CD8-positive, alpha-beta memory T cell (primary cell): ENCODE measurements at regions not wholly inside any gene's neighbourhood (a gene's known extent, or its start where the extent isn't known, plus 50 kb on each side); places are given as distances from the start of the nearest gene placed in this dataset.
"Not testable (repeated sequence)": the region's sequence is repeated elsewhere in the genome, so short reads cannot be mapped to it uniquely, and the experiment has no call there.

ENCODE experiments used
- CTCF ChIA-PET: fragments of 350-600 bp; sonication (Branson Sonifier 250); formaldehyde crosslinking; loops from one replicate; lab custom pipeline; 2021; ENCODE audit warnings: antibody characterized with exemption; lab: Charles Lee
- POLR2A ChIA-PET: fragments of 350-600 bp; sonication (Branson Sonifier 250); formaldehyde crosslinking; loops from one replicate; lab custom pipeline; 2021; ENCODE audit warnings: antibody characterized with exemption; lab: Charles Lee
- DNase-seq, 5 donors: peaks; one replicate each; pipeline versions ENCODE4 v3.0.0 to v3.0.0-alpha.2; 2020 to 2022; ENCODE audit warnings: mixed read lengths in 1 of 5
- H3K27ac ChIP-seq: one replicate; pipeline ENCODE4 v1.7.0; 2013; ENCODE audit warnings: low read depth, mild to moderate bottlenecking, low read length, moderate library complexity
- H3K27me3 ChIP-seq: 2 replicates; pipeline ENCODE4 v1.7.0; 2013; ENCODE audit warnings: low read length, mild to moderate bottlenecking; ENCODE audit not compliant: insufficient read depth, poor library complexity, severe bottlenecking
- H3K36me3 ChIP-seq: 2 replicates; pipeline ENCODE4 v1.7.0; 2013; ENCODE audit warnings: mild to moderate bottlenecking, low read length, moderate library complexity; ENCODE audit not compliant: insufficient read depth
- H3K4me1 ChIP-seq: 2 replicates; pipeline ENCODE4 v1.7.0; 2013; ENCODE audit warnings: mild to moderate bottlenecking, low read length, moderate library complexity; ENCODE audit not compliant: insufficient read depth
- H3K4me3 ChIP-seq: 2 replicates; pipeline ENCODE4 v1.7.0; 2013; ENCODE audit warnings: mild to moderate bottlenecking, low read length
- H3K9me3 ChIP-seq: 2 replicates; pipeline ENCODE4 v1.7.0; 2013; ENCODE audit warnings: mild to moderate bottlenecking, low read length
- H3K27ac Mint-ChIP-seq, 8 donors: one replicate each; pipeline ENCODE4 v1.8.0; 2020 to 2021; ENCODE audit warnings: mixed read lengths in 8 of 8, mild to moderate bottlenecking in 6 of 8, inconsistent platforms in 3 of 8, moderate library complexity in 3 of 8
- H3K27me3 Mint-ChIP-seq, 2 donors: one replicate each; pipeline ENCODE4 v1.8.0; 2020 to 2021; ENCODE audit warnings: mixed read lengths in 2 of 2, mild to moderate bottlenecking in 1 of 2, moderate library complexity in 1 of 2
- H3K36me3 Mint-ChIP-seq, 3 donors: one replicate each; pipeline ENCODE4 v1.8.0; 2020 to 2021; ENCODE audit warnings: mixed read lengths in 3 of 3, inconsistent platforms in 1 of 3, mild to moderate bottlenecking in 1 of 3
- H3K4me1 Mint-ChIP-seq, 3 donors: one replicate each; pipeline ENCODE4 v1.8.0; 2020 to 2021; ENCODE audit warnings: mixed read lengths in 3 of 3, inconsistent platforms in 1 of 3, mild to moderate bottlenecking in 1 of 3
- H3K4me3 Mint-ChIP-seq, 7 donors: one replicate each; pipeline ENCODE4 v1.8.0; 2020 to 2021; ENCODE audit warnings: mixed read lengths in 7 of 7, mild to moderate bottlenecking in 6 of 7, moderate library complexity in 4 of 7, inconsistent platforms in 2 of 7
- H3K9me3 Mint-ChIP-seq, 5 donors: one replicate each; pipeline ENCODE4 v1.8.0; 2020 to 2022; ENCODE audit warnings: mixed read lengths in 5 of 5, mild to moderate bottlenecking in 3 of 5, moderate library complexity in 2 of 5, inconsistent platforms in 1 of 5

GRCh38 chrX:35432056-35432455, 366.1 kb upstream of the MAGEB16 start:
- no peak for DNase-seq
- Histone ChIP-seq H3K4me3 (no peak overlapping the region), H3K27me3 (no peaks in the 10 kb centered on the region), H3K27ac (no peak overlapping the region), H3K9me3 (no peaks in the 10 kb centered on the region), H3K4me1 (no peaks in the 10 kb centered on the region), H3K36me3 (no peaks in the 10 kb centered on the region)
- Mint-ChIP-seq H3K4me3 (no peak overlapping the region), H3K4me1 (no peaks in the 10 kb centered on the region), H3K9me3 (peaks cover 0 to 2% (median 0%) of the 10 kb centered on the region in 5 donors), H3K27ac (no peak overlapping the region), H3K27me3 (peaks cover 0 to 4% of the 10 kb centered on the region in 2 donors), H3K36me3 (no peaks in the 10 kb centered on the region)
- ChIA-PET CTCF (no interaction called here), POLR2A (no interaction called here)

DNA sequence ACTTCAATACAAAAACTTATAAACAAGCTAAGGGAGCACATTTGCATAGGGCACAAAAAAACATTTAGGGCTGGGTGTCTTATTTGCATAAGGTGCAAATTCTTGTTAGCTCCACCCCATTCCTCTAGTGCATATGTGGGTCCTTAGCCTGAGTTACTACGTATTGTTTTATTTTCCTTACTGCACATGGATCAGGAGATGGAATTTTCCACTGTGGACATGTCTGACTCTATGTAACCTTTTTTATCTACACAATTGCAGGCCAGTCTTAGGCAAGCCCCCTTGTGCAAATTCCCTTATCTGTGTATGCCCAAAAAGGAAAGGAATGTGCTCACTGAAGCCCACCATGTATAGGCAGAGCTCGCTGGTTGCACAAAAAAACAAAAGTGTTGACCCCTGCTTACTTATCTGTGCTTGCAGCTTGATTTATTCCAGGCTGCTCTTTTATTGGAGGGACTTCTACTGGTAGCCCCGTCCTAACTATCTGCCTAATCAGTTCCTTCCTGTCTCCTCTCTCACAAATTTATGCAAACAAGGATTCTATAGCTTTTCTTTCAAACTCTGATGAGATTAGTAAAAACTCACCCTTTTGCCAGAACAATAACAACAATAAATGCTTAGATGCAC, 359.0 kb upstream of the MAGEB16 start:
- H3K9me3 ChIP-seq: no peaks in the 10 kb centered on the region
- Mint-ChIP-seq H3K9me3 (peaks cover 0 to 9% (median 3%) of the 10 kb centered on the region in 5 donors), H3K36me3 (no peaks in the 10 kb centered on the region), H3K4me3 (no peak overlapping the region), H3K27me3 (peaks cover 0 to 6% of the 10 kb centered on the region in 2 donors), H3K4me1 (no peaks in the 10 kb centered on the region), H3K27ac (no peak overlapping the region)
- POLR2A ChIA-PET: no interaction called here
- no peaks in the 10 kb centered on the region for H3K36me3 ChIP-seq
- H3K27ac ChIP-seq: no peak overlapping the region
- CTCF ChIA-PET: no interaction called here
- H3K4me1 ChIP-seq: no peaks in the 10 kb centered on the region
- DNase-seq: no peak
- no peaks in the 10 kb centered on the region for H3K27me3 ChIP-seq
- H3K4me3 ChIP-seq: no peak overlapping the region

GRCh38 chrX:35439692-35440091, 358.4 kb upstream of the MAGEB16 start:
- Mint-ChIP-seq H3K27me3 (peaks cover 0 to 6% of the 10 kb centered on the region in 2 donors), H3K4me3 (no peak overlapping the region), H3K4me1 (no peaks in the 10 kb centered on the region), H3K36me3 (no peaks in the 10 kb centered on the region), H3K9me3 (peaks cover 0 to 9% (median 5%) of the 10 kb centered on the region in 5 donors), H3K27ac (no peak overlapping the region)
- ChIA-PET CTCF (no interaction called here), POLR2A (no interaction called here)
- no peaks in the 10 kb centered on the region for H3K36me3 ChIP-seq
- no peak for DNase-seq
- no peaks in the 10 kb centered on the region for H3K9me3 ChIP-seq
- H3K27me3 ChIP-seq: no peaks in the 10 kb centered on the region
- H3K27ac ChIP-seq: no peak overlapping the region
- H3K4me3 ChIP-seq: no peak overlapping the region
- no peaks in the 10 kb centered on the region for H3K4me1 ChIP-seq

GRCh38 chrX:35442421-35442820, 355.7 kb upstream of the MAGEB16 start:
- Histone ChIP-seq H3K4me3 (no peak overlapping the region), H3K9me3 (no peaks in the 10 kb centered on the region), H3K36me3 (no peaks in the 10 kb centered on the region), H3K4me1 (no peaks in the 10 kb centered on the region), H3K27ac (no peak overlapping the region), H3K27me3 (no peaks in the 10 kb centered on the region)
- ChIA-PET CTCF (no interaction called here), POLR2A (no interaction called here)
- peaks cover 0 to 15% (median 9%) of the 10 kb centered on the region in 5 donors for H3K9me3 Mint-ChIP-seq
- H3K4me1 Mint-ChIP-seq: no peaks in the 10 kb centered on the region
- no peak overlapping the region for H3K4me3 Mint-ChIP-seq
- no peaks in the 10 kb centered on the region for H3K36me3 Mint-ChIP-seq
- H3K27ac Mint-ChIP-seq: no peak overlapping the region
- peaks cover 0 to 6% of the 10 kb centered on the region in 2 donors for H3K27me3 Mint-ChIP-seq
- DNase-seq: no peak

- H3K4me1 ChIP-seq, H3K4me1 Mint-ChIP-seq, CTCF ChIA-PET: not testable (repeated sequence)
Observed at GRCh38 chrX:35443091-35443582, 355.0 kb upstream of the MAGEB16 start.

GRCh38 chrX:35444671-35445355, 353.3 kb upstream of the MAGEB16 start:
- Mint-ChIP-seq H3K36me3 (no peaks in the 10 kb centered on the region), H3K4me3 (no peak overlapping the region), H3K27ac (no peak overlapping the region), H3K4me1 (no peaks in the 10 kb centered on the region), H3K27me3 (peaks cover 0 to 5% of the 10 kb centered on the region in 2 donors), H3K9me3 (peaks cover 0 to 13% (median 7%) of the 10 kb centered on the region in 5 donors)
- no peaks in the 10 kb centered on the region for H3K9me3 ChIP-seq
- ChIA-PET POLR2A (no interaction called here), CTCF (no interaction called here)
- H3K4me1 ChIP-seq: no peaks in the 10 kb centered on the region
- H3K36me3 ChIP-seq: no peaks in the 10 kb centered on the region
- no peaks in the 10 kb centered on the region for H3K27me3 ChIP-seq
- H3K27ac ChIP-seq: no peak overlapping the region
- H3K4me3 ChIP-seq: no peak overlapping the region
- DNase-seq: no peak

More at GRCh38 chrX:35443091-35443582, 355.0 kb upstream of the MAGEB16 start:
- H3K9me3 ChIP-seq, POLR2A ChIA-PET, H3K36me3 Mint-ChIP-seq, H3K4me3 ChIP-seq, H3K4me3 Mint-ChIP-seq, H3K27me3 ChIP-seq, H3K36me3 ChIP-seq, H3K27ac Mint-ChIP-seq, H3K27ac ChIP-seq, H3K27me3 Mint-ChIP-seq: not testable (repeated sequence)
- H3K9me3 Mint-ChIP-seq: peaks cover 0 to 15% (median 9%) of the 10 kb centered on the region in 5 donors
- peak in 1 of 5 donors; percentile 48 for DNase-seq

- H3K4me3 Mint-ChIP-seq: no peak overlapping the region
Observed at GRCh38 chrX:35445912-35446311, 352.2 kb upstream of the MAGEB16 start.

GRCh38 chrX:35456891-35457290, 341.3 kb upstream of the MAGEB16 start:
- H3K9me3 ChIP-seq: no peaks in the 10 kb centered on the region

More at GRCh38 chrX:35445912-35446311, 352.2 kb upstream of the MAGEB16 start:
- H3K9me3 ChIP-seq: no peaks in the 10 kb centered on the region
- peaks cover 0 to 9% (median 5%) of the 10 kb centered on the region in 5 donors for H3K9me3 Mint-ChIP-seq
- H3K36me3 Mint-ChIP-seq: no peaks in the 10 kb centered on the region
- H3K4me1 Mint-ChIP-seq: no peaks in the 10 kb centered on the region
- H3K4me3 ChIP-seq: no peak overlapping the region
- H3K4me1 ChIP-seq: no peaks in the 10 kb centered on the region
- no peaks in the 10 kb centered on the region for H3K27me3 ChIP-seq
- H3K27ac ChIP-seq: no peak overlapping the region
- no peak overlapping the region for H3K27ac Mint-ChIP-seq
- H3K27me3 Mint-ChIP-seq: peaks cover 0 to 5% of the 10 kb centered on the region in 2 donors
- ChIA-PET POLR2A (no interaction called here), CTCF (no interaction called here)
- DNase-seq: no peak
- H3K36me3 ChIP-seq: no peaks in the 10 kb centered on the region

More at GRCh38 chrX:35456891-35457290, 341.3 kb upstream of the MAGEB16 start:
- Mint-ChIP-seq H3K27ac (no peak overlapping the region), H3K4me1 (no peaks in the 10 kb centered on the region), H3K36me3 (no peaks in the 10 kb centered on the region), H3K27me3 (peaks cover 0 to 7% of the 10 kb centered on the region in 2 donors), H3K9me3 (peaks cover 0 to 5% (median 2%) of the 10 kb centered on the region in 5 donors), H3K4me3 (no peak overlapping the region)
- Histone ChIP-seq H3K27ac (no peak overlapping the region), H3K36me3 (no peaks in the 10 kb centered on the region), H3K4me3 (no peak overlapping the region), H3K4me1 (no peaks in the 10 kb centered on the region), H3K27me3 (no peaks in the 10 kb centered on the region)
- CTCF ChIA-PET: no interaction called here
- POLR2A ChIA-PET: no interaction called here
- no peak for DNase-seq
